Prostate gland (tissue), 2 donors: ENCODE measurements at regions not wholly inside any gene's neighbourhood (a gene's known extent, or its start where the extent isn't known, plus 50 kb on each side); places are given as distances from the start of the nearest gene placed in this dataset.

Experiments
- DNase-seq: peaks from one replicate; pipeline ENCODE4 v3.0.0-alpha.2; 2019; ENCODE audit warnings: low spot score
- H3K27ac ChIP-seq, 2 donors: fragments of 200-600 bp; sonication (generic); 2 replicates each; pipeline ENCODE4 v1.5.1; 2017 to 2019
- H3K27me3 ChIP-seq: fragments of 200-600 bp; sonication (generic); replicated peaks from 2 replicates; pipeline ENCODE4 v1.5.1; 2019; ENCODE audit not compliant: insufficient read depth
- H3K36me3 ChIP-seq, 2 donors: fragments of 200-600 bp; sonication (generic); 1 replicate in 1 of 2; 2 replicates in 1 of 2; pipeline versions ENCODE4 v1.5.1 to v1.8.1; 2017 to 2019
- H3K4me1 ChIP-seq: fragments of 200-600 bp; sonication (generic); replicated peaks from 2 replicates; pipeline ENCODE4 v1.5.1; 2019
- H3K4me3 ChIP-seq, 2 donors: fragments of 200-600 bp; sonication (generic); 2 replicates each; pipeline ENCODE4 v1.5.1; 2017 to 2019
- H3K9me3 ChIP-seq: fragments of 200-600 bp; sonication (generic); 2 replicates; pipeline ENCODE4 v1.5.1; 2017
- POLR2A ChIP-seq: fragments of 450-650 bp; IDR thresholded peaks from one replicate; pipeline ENCODE4 v1.6.1; 2016; ENCODE audit warnings: antibody characterized with exemption, mild to moderate bottlenecking
- POLR2AphosphoS5 ChIP-seq: sonication (generic); formaldehyde crosslinking; IDR thresholded peaks from one replicate; pipeline ENCODE4 v1.6.1; 2017; ENCODE audit warnings: antibody characterized with exemption
- WGBS: methylation state at CpG from one replicate; pipeline ENCODE4 v1.1.5; 2018; 5-methylcytosine and 5-hydroxymethylcytosine counted together
- intact Hi-C: fragments of 100-400 bp; cut with DNase I; formaldehyde crosslinking; loops from one replicate; pipeline ENCODE4 v1.14.2; 2022
- TF ChIP-seq, protein P1 (sequence below), 4 experiments: fragments of 200-600 bp in 2 of 4; fragments of 450-650 bp in 2 of 4; sonication (generic) in 2 of 4; IDR thresholded peaks; 1 replicate in 3 of 4; 2 replicates in 1 of 4; pipeline ENCODE4 v1.5.1; 2016 to 2019; ENCODE audit warnings: antibody characterized with exemption in 4 of 4, mild to moderate bottlenecking in 2 of 4, moderate library complexity in 2 of 4

DNA sequence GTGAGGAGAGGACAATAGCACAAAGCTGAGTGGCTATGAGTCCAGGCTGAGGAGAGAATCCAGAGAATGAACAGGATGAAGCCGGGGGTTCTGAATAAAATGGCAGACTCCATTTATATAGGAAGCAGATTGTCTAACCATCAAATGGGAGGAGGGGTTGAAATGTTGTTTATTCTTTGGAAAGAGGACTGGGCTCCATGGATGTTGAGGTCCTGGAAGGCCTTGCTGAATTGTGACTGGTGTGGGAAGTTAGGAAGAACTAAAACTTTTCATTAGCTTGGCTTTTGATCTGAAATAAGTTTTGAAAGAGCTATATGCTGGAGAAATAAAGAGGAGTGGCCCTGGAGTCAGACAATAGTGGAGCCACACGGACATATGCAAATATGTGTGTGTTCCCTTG lies 647.8 kb downstream of the RNF144B start:
- Histone ChIP-seq H3K4me1 (no peaks in the 10 kb centered on the region), H3K27ac (no peak overlapping the region), H3K9me3 (no peaks in the 10 kb centered on the region), H3K36me3 (no peaks in the 10 kb centered on the region), H3K4me3 (no peak overlapping the region), H3K27me3 (no peaks in the 10 kb centered on the region)
- no peak for TF ChIP-seq POLR2A
- TF ChIP-seq POLR2AphosphoS5: no peak
- TF ChIP-seq, protein P1, sequence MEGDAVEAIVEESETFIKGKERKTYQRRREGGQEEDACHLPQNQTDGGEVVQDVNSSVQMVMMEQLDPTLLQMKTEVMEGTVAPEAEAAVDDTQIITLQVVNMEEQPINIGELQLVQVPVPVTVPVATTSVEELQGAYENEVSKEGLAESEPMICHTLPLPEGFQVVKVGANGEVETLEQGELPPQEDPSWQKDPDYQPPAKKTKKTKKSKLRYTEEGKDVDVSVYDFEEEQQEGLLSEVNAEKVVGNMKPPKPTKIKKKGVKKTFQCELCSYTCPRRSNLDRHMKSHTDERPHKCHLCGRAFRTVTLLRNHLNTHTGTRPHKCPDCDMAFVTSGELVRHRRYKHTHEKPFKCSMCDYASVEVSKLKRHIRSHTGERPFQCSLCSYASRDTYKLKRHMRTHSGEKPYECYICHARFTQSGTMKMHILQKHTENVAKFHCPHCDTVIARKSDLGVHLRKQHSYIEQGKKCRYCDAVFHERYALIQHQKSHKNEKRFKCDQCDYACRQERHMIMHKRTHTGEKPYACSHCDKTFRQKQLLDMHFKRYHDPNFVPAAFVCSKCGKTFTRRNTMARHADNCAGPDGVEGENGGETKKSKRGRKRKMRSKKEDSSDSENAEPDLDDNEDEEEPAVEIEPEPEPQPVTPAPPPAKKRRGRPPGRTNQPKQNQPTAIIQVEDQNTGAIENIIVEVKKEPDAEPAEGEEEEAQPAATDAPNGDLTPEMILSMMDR (IDR thresholded peaks at IDR 0.05): no peak
- no peak for DNase-seq
- intact Hi-C loops: loop anchor here (10.0 kb wide), 1 partner anchor 770 kb away; no protein-coding TSS in a partner anchor
- 62% methylated on average over 2 of the region's 2 CpGs for WGBS

DNA sequence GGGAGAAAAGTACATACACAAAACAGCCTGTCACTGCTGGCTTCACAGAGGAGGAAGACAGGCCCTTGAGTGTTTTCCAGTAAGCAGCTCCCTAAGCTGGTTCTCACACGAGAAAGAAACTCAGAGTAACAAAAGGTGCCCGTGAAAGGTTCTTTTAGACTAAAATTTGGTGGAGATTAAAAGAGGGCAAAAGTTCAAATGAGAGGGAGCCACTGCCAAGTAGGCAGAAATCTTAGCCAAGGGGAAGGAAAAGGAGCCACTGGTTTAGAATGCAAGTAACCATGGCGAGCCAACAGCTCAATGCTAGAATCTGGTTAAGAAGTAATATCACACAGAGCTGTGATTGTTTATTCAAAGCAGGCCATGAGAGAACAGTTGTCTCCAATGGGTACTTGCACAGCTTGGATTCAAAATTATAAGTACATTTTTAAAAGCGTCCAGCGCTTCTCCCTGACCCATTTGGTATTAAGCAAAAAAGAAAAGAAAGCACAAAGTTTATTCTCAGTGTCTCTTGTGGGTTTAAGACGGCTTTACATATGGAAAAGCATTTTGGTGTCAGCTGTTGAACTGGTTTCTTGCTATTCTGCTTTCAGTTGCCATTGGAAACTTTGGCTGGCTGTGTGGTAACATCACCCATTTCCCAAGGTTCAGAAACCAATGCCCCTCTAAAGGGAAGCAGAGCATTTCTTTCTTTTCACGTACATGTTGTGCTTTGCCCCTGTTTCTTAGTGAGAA lies 648.5 kb downstream of the RNF144B start:
- intact Hi-C loops: loop anchor here (10.0 kb wide), 1 partner anchor 769 kb away; no protein-coding TSS in a partner anchor
- no peak for DNase-seq
- Histone ChIP-seq H3K27ac (peak overlapping the region in 1 of 2 donors; percentile 5), H3K4me1 (no peaks in the 10 kb centered on the region), H3K4me3 (no peak overlapping the region), H3K36me3 (no peaks in the 10 kb centered on the region), H3K9me3 (no peaks in the 10 kb centered on the region), H3K27me3 (no peaks in the 10 kb centered on the region)
- 38% methylated on average over 7 of the region's 7 CpGs for WGBS
- no peak for TF ChIP-seq POLR2A
- TF ChIP-seq POLR2AphosphoS5: no peak

DNA sequence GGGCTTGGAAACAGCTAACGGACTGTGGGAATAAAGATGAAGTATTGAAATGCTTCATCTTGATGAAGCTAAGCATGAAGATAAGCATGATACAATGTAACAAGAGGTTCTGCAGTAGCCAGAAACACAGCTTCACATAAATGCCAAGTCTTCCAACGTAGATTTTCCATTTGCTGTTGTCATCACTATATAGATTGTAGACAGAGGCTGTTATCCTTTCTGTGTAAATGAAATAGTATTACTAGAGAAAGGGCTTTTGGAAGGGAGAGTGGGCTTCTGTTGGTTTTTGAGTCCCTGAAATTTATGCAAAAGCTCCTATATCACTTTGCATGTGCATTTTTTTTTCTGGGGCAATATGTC lies 649.0 kb downstream of the RNF144B start:
- Histone ChIP-seq H3K4me1 (no peaks in the 10 kb centered on the region), H3K27me3 (no peaks in the 10 kb centered on the region), H3K36me3 (no peaks in the 10 kb centered on the region), H3K27ac (no peak overlapping the region), H3K4me3 (no peak overlapping the region), H3K9me3 (no peaks in the 10 kb centered on the region)
- 83% methylated on average over 2 of the region's 2 CpGs for WGBS
- intact Hi-C loops: loop anchor here (10.0 kb wide), 1 partner anchor 769 kb away; no protein-coding TSS in a partner anchor
- DNase-seq: no peak
- TF ChIP-seq, protein P1 (IDR thresholded peaks at IDR 0.05): no peak
- no peak for TF ChIP-seq POLR2A
- no peak for TF ChIP-seq POLR2AphosphoS5

DNA sequence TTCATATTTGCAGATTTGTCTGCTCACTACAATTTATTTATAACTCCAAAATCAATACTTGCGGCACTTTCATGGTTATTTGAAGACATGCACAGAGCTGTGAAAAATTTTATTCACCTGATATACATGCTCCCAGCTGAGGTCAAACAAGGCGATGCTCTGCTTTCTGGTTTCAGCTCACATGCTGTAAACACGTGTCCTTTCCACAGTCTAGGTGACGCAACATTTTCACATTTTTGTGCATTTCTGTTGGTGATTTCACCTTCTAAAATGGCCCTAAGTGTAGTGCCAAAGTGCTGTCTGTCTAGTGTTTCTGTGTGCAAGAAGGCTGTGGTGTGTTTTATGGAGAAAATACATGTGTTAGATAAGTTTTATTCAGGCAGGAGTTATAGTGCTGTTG lies 650.5 kb downstream of the RNF144B start:
- no peak for TF ChIP-seq POLR2A
- TF ChIP-seq, protein P1 (IDR thresholded peaks at IDR 0.05): no peak
- TF ChIP-seq POLR2AphosphoS5: no peak
- intact Hi-C loops: loop anchor here (10.0 kb wide), 1 partner anchor 767 kb away; no protein-coding TSS in a partner anchor
- 98% methylated on average over 4 of the region's 4 CpGs for WGBS
- Histone ChIP-seq H3K9me3 (no peaks in the 10 kb centered on the region), H3K4me1 (no peaks in the 10 kb centered on the region), H3K36me3 (no peaks in the 10 kb centered on the region), H3K4me3 (no peak overlapping the region), H3K27ac (no peak overlapping the region), H3K27me3 (no peaks in the 10 kb centered on the region)
- no peak for DNase-seq

DNA sequence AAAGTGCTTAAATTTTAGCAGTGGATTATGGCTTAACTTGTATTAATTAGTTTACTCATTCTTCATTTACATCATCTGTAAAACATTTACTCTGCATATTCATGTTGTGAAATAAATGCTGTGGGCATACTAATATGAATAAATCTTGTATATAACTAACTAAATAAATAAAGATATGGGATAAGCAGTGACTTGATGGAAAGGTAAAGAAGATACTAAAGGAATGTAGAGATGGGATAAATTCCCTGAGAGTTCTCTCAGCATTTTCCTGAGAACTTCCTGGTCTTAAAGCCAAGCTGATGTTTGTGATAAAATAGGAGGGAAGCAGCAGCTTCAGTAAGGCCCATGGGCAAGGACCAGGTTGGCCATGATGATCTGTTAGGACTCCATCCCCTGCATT lies 652.1 kb downstream of the RNF144B start:
- Histone ChIP-seq H3K27ac (no peak overlapping the region), H3K9me3 (no peaks in the 10 kb centered on the region), H3K4me1 (no peaks in the 10 kb centered on the region), H3K4me3 (no peak overlapping the region), H3K27me3 (no peaks in the 10 kb centered on the region), H3K36me3 (no peaks in the 10 kb centered on the region)
- TF ChIP-seq POLR2AphosphoS5: no peak
- TF ChIP-seq, protein P1 (IDR thresholded peaks at IDR 0.05): no peak
- TF ChIP-seq POLR2A: no peak
- intact Hi-C loops: loop anchor here (10.0 kb wide), 1 partner anchor 766 kb away; no protein-coding TSS in a partner anchor
- no peak for DNase-seq
